Trophoblast cell (in vitro differentiated cells and primary cell): ENCODE measurements at regions not wholly inside any gene's neighbourhood (a gene's known extent, or its start where the extent isn't known, plus 50 kb on each side); places are given as distances from the start of the nearest gene placed in this dataset.
A peak's percentile ranks its signal among the peaks of the same experiment; 100 is the strongest.

Source experiments
- DNase-seq, 2 donors: peaks; one replicate each; pipeline ENCODE4 v3.0.0-alpha.2; 2016
- H2AFZ ChIP-seq: 2 replicates; pipeline ENCODE4 v1.6.1; 2013; ENCODE audit warnings: low read length, moderate library complexity, mild to moderate bottlenecking; ENCODE audit not compliant: insufficient read depth, poor library complexity
- H2AK5ac ChIP-seq: 2 replicates; pipeline ENCODE4 v1.6.1; 2013; ENCODE audit warnings: mild to moderate bottlenecking, low read length
- H2BK120ac ChIP-seq: 2 replicates; pipeline ENCODE4 v1.6.1; 2013; ENCODE audit warnings: low read length, mild to moderate bottlenecking, moderate library complexity; ENCODE audit not compliant: insufficient read depth, poor library complexity
- H2BK12ac ChIP-seq: 2 replicates; pipeline ENCODE4 v1.6.1; 2013; ENCODE audit warnings: mild to moderate bottlenecking, low read length, moderate library complexity
- H2BK5ac ChIP-seq: 2 replicates; pipeline ENCODE4 v1.6.1; 2013; ENCODE audit warnings: low read length, low read depth, moderate library complexity, mild to moderate bottlenecking; ENCODE audit not compliant: poor library complexity
- H3K14ac ChIP-seq: 2 replicates; pipeline ENCODE4 v1.6.1; 2013; ENCODE audit warnings: mild to moderate bottlenecking, low read length
- H3K18ac ChIP-seq: 2 replicates; pipeline ENCODE4 v1.6.1; 2013; ENCODE audit warnings: mild to moderate bottlenecking, low read length
- H3K23ac ChIP-seq: 2 replicates; pipeline ENCODE4 v1.6.1; 2013; ENCODE audit warnings: low read length
- H3K27ac ChIP-seq: 2 replicates; pipeline ENCODE4 v1.5.1; 2013; ENCODE audit warnings: low read depth, mild to moderate bottlenecking, inconsistent platforms, low read length, moderate library complexity
- H3K27me3 ChIP-seq: 2 replicates; pipeline ENCODE4 v1.6.1; 2013; ENCODE audit warnings: inconsistent platforms, mild to moderate bottlenecking, low read length, moderate library complexity; ENCODE audit not compliant: insufficient read depth
- H3K36me3 ChIP-seq, 2 experiments: 1 replicate in 1 of 2; 2 replicates in 1 of 2; pipeline ENCODE4 v1.6.1; 2013; ENCODE audit warnings: low read length in 2 of 2, mild to moderate bottlenecking in 2 of 2, moderate library complexity in 1 of 2; ENCODE audit not compliant: insufficient read depth in 2 of 2, control insufficient read depth in 1 of 2
- H3K4ac ChIP-seq: 2 replicates; pipeline ENCODE4 v1.6.1; 2013; ENCODE audit warnings: low read depth, mild to moderate bottlenecking, low read length, moderate library complexity
- H3K4me1 ChIP-seq, 2 experiments: 1 replicate in 1 of 2; 2 replicates in 1 of 2; pipeline ENCODE4 v1.6.1; 2013; ENCODE audit warnings: low read length in 2 of 2, mild to moderate bottlenecking in 2 of 2, moderate library complexity in 1 of 2; ENCODE audit not compliant: insufficient read depth in 2 of 2, control insufficient read depth in 1 of 2
- H3K4me2 ChIP-seq: 2 replicates; pipeline ENCODE4 v1.6.1; 2013; ENCODE audit warnings: inconsistent platforms, mild to moderate bottlenecking, low read length, moderate library complexity
- H3K4me3 ChIP-seq: 2 replicates; pipeline ENCODE4 v1.5.1; 2013; ENCODE audit warnings: mild to moderate bottlenecking, low read depth, low read length, inconsistent platforms
- H3K79me1 ChIP-seq: one replicate; pipeline ENCODE4 v1.6.1; 2013; ENCODE audit warnings: low read length
- H3K79me2 ChIP-seq: 2 replicates; pipeline ENCODE4 v1.6.1; 2013; ENCODE audit warnings: low read length, mild to moderate bottlenecking; ENCODE audit not compliant: control insufficient read depth, insufficient read depth, poor library complexity
- H3K9ac ChIP-seq: 2 replicates; pipeline ENCODE4 v1.6.1; 2013; ENCODE audit warnings: mild to moderate bottlenecking, low read length
- H3K9me3 ChIP-seq: 2 replicates; pipeline ENCODE4 v1.6.1; 2013; ENCODE audit warnings: low read depth, mild to moderate bottlenecking, control low read depth, inconsistent platforms, low read length; ENCODE audit not compliant: insufficient read depth
- H4K12ac ChIP-seq: 2 replicates; pipeline ENCODE4 v1.6.1; 2013; ENCODE audit warnings: low read depth, mild to moderate bottlenecking, low read length, moderate library complexity
- H4K8ac ChIP-seq: 2 replicates; pipeline ENCODE4 v1.6.1; 2013; ENCODE audit warnings: low read depth, mild to moderate bottlenecking, low read length, moderate library complexity
- H4K91ac ChIP-seq: one replicate; pipeline ENCODE4 v1.6.1; 2013; ENCODE audit warnings: low read depth, mild to moderate bottlenecking, low read length, moderate library complexity
- WGBS: extraction: QIAGEN DNeasy Blood & Tissue Kit; methylation state at CpG from one replicate; pipeline ENCODE4 v1.1.7; 2013; ENCODE audit warnings: missing lambda C conversion rate; ENCODE audit not compliant: insufficient read length, insufficient coverage; ENCODE audit errors: extremely low coverage; 5-methylcytosine and 5-hydroxymethylcytosine counted together

DNA sequence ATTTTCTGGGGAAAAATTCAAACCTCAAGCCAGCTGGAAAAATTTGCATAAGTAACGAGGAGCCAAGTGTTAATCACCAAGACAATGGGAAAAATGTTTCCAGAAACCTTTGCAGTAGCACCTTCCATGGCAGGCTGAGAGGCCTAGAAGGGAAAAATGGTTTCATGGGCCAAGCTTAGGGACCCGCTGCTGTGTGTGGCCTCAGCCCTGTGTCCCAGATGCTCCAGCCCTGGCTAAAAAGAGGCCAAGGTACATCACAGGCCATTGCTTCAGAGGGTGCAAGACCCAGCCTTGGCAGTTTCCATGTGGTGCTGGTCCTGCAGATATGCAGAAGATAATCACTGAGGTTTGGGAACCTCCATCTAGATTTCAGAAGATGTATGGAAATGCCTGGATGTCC lies 98.3 kb upstream of the NWD2 start:
- Histone ChIP-seq H2AK5ac (no peak overlapping the region), H3K23ac (no peak overlapping the region), H3K9ac (no peak overlapping the region), H3K4me2 (no peak overlapping the region), H3K4me3 (no peak overlapping the region), H3K27ac (no peak overlapping the region), H2BK12ac (no peak overlapping the region), H4K8ac (no peak overlapping the region), H3K36me3 (no peaks in the 10 kb centered on the region), H4K91ac (no peak overlapping the region), H2AFZ (no peak overlapping the region), H3K18ac (no peak overlapping the region), H3K79me1 (no peaks in the 10 kb centered on the region), H4K12ac (no peak overlapping the region), H3K4ac (no peak overlapping the region), H3K79me2 (no peaks in the 10 kb centered on the region), H2BK5ac (no peak overlapping the region), H3K9me3 (peaks cover 2% of the 10 kb centered on the region), H3K27me3 (no peaks in the 10 kb centered on the region), H3K14ac (no peak overlapping the region), H3K4me1 (no peaks in the 10 kb centered on the region), H2BK120ac (no peak overlapping the region)
- DNase-seq: no peak
- no CpG with 5 or more reads among the region's 2 CpGs for WGBS

DNA sequence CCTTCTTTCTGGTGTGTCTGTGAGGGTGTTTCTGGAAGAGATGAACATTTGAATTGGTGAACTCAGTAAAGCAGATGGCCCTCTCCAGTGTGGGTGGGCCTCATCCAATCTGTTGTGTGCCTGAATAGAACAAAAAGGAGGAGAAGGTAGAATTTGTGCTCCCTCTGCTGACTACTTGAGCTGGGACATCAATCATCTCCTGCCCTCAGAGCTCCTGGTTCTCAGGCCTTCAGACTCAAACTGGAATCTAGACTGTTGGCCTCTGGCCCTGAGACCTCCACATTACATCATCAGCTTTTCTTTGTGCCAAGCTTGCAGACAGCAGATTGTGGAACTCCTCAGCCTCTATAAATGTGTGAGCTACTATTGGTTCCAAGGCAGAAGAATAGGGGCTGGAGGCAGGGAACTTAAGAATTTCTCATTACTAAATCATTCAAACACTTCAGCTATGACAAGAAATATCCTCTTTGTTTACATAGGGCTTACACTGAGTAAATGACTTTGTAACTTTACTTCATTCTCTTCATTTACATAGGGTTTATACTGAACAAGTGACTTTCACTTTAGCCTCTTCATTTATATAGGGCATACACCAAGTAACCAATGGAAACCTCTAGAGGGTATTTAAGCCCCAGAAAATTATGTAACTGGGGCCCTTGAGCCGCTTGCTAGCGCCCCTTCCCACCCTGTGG lies 86.9 kb upstream of the NWD2 start:
- Histone ChIP-seq H3K18ac (no peak overlapping the region), H3K9ac (no peak overlapping the region), H3K14ac (no peak overlapping the region), H2AK5ac (no peak overlapping the region), H3K36me3 (no peaks in the 10 kb centered on the region), H3K79me2 (no peaks in the 10 kb centered on the region), H3K4me2 (no peak overlapping the region), H3K23ac (no peak overlapping the region), H3K4me1 (no peaks in the 10 kb centered on the region), H3K27ac (no peak overlapping the region), H3K79me1 (no peaks in the 10 kb centered on the region), H3K4ac (no peak overlapping the region), H3K4me3 (no peak overlapping the region), H3K9me3 (no peaks in the 10 kb centered on the region), H4K8ac (no peak overlapping the region), H3K27me3 (no peaks in the 10 kb centered on the region), H2BK5ac (no peak overlapping the region), H2BK120ac (no peak overlapping the region), H4K91ac (no peak overlapping the region), H4K12ac (no peak overlapping the region), H2BK12ac (no peak overlapping the region), H2AFZ (no peak overlapping the region)
- DNase-seq: peak; percentile 72 to 80
- WGBS: no CpG with 5 or more reads among the region's 2 CpGs

DNA sequence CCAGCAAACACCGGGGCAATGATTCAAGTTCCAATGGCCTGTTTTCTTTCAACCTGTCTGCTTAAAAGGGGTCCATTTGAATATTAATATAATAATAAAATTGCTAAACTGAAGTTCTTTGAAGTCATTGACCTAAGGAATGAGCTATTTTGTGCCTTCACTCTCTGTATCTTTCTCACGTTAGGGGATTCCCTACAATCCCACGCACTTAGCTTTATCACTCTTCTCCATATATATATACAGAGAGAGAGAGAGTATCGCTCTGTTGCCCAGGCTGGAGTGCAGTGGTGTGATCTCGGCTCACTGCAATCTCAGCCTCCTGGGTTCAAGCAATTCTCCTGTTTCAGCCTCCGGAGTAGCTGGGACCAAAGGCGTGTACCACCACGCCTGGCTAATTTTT lies 83.9 kb upstream of the NWD2 start:
- Histone ChIP-seq H3K14ac (no peak overlapping the region), H3K9ac (no peak overlapping the region), H3K79me1 (no peaks in the 10 kb centered on the region), H3K9me3 (no peaks in the 10 kb centered on the region), H3K4me2 (no peak overlapping the region), H3K36me3 (no peaks in the 10 kb centered on the region), H4K91ac (no peak overlapping the region), H3K27me3 (no peaks in the 10 kb centered on the region), H3K4me3 (no peak overlapping the region), H2BK120ac (no peak overlapping the region), H3K18ac (no peak overlapping the region), H2AK5ac (no peak overlapping the region), H3K4me1 (no peaks in the 10 kb centered on the region), H3K4ac (no peak overlapping the region), H3K27ac (no peak overlapping the region), H4K8ac (no peak overlapping the region), H2BK5ac (no peak overlapping the region), H2AFZ (no peak overlapping the region), H2BK12ac (no peak overlapping the region), H3K79me2 (no peaks in the 10 kb centered on the region), H4K12ac (no peak overlapping the region), H3K23ac (no peak overlapping the region)
- WGBS: no CpG with 5 or more reads among the region's 8 CpGs
- DNase-seq: no peak

DNA sequence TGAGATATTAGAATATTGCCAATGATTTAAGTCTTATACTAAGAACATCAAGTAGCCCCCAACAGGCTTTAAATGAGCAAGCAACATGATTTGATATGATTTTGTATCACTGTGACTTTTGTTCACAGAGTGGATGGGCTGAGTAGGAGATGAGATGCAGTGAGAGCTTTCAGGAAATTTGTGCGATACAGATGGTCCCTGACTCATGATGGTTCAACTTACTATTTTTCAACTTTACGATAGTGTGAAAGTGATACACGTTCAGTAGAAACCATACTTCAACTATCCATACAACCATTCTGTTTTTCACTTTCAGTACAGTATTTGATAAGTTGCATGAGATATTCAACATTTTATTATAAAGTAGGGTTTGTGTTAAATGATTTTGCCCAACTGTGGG lies 78.7 kb upstream of the NWD2 start:
- H4K91ac ChIP-seq: no peak overlapping the region
- H2BK5ac ChIP-seq: no peak overlapping the region
- WGBS: no CpG with 5 or more reads among the region's 3 CpGs

More for the DNA sequence above, 78.7 kb upstream of the NWD2 start:
- no peak for DNase-seq
- H3K9me3 ChIP-seq: no peaks in the 10 kb centered on the region
- H3K4ac ChIP-seq: no peak overlapping the region
- H3K14ac ChIP-seq: no peak overlapping the region
- no peak overlapping the region for H3K23ac ChIP-seq
- H2BK120ac ChIP-seq: no peak overlapping the region
- H4K8ac ChIP-seq: no peak overlapping the region
- no peak overlapping the region for H3K18ac ChIP-seq
- no peak overlapping the region for H3K4me2 ChIP-seq
- no peaks in the 10 kb centered on the region for H3K79me2 ChIP-seq
- no peak overlapping the region for H4K12ac ChIP-seq
- H3K79me1 ChIP-seq: no peaks in the 10 kb centered on the region
- H3K27ac ChIP-seq: no peak overlapping the region
- H2AFZ ChIP-seq: no peak overlapping the region
- no peak overlapping the region for H2BK12ac ChIP-seq
- H3K36me3 ChIP-seq: no peaks in the 10 kb centered on the region
- no peak overlapping the region for H2AK5ac ChIP-seq
- H3K4me3 ChIP-seq: no peak overlapping the region
- no peaks in the 10 kb centered on the region for H3K4me1 ChIP-seq
- no peak overlapping the region for H3K9ac ChIP-seq
- no peaks in the 10 kb centered on the region for H3K27me3 ChIP-seq
